ENCODE measurements at regions not wholly inside any gene's neighbourhood (a gene's known extent, or its start where the extent isn't known, plus 50 kb on each side); places are given as distances from the start of the nearest gene placed in this dataset.

- DNase-seq (ENCODE audit: low spot score) = no peak
These were observed 481.0 kb downstream of the TNS1 start for GRCh38 chr2:217521820-217522219.

GRCh38 chr2:217520356-217521010 is 482.3 kb downstream of the TNS1 start:
- no peak for DNase-seq (ENCODE audit: low spot score)

- no peak for DNase-seq (ENCODE audit: low spot score)
These were observed 485.4 kb downstream of the TNS1 start for GRCh38 chr2:217517402-217517801.

GRCh38 chr2:217515615-217516309 is 487.0 kb downstream of the TNS1 start:
- no peak for DNase-seq (ENCODE audit: low spot score)

- DNase-seq (ENCODE audit: low spot score) = no peak
These were observed 489.5 kb downstream of the TNS1 start for GRCh38 chr2:217513258-217513657.

GRCh38 chr2:217512728-217513127 is 490.1 kb downstream of the TNS1 start:
- DNase-seq (ENCODE audit: low spot score) = no peak

GRCh38 chr2:217512259-217512658 is 490.5 kb downstream of the TNS1 start:
- DNase-seq (ENCODE audit: low spot score) = no peak

- DNase-seq (ENCODE audit: low spot score) = no peak
These were observed 490.9 kb downstream of the TNS1 start for GRCh38 chr2:217511850-217512249.

GRCh38 chr2:217510771-217511291 is 492.0 kb downstream of the TNS1 start:
- DNase-seq (ENCODE audit: low spot score) = peak; percentile 58

- no peak for DNase-seq (ENCODE audit: low spot score)
These were observed 497.5 kb downstream of the TNS1 start for GRCh38 chr2:217505303-217505702.

- DNase-seq (ENCODE audit: low spot score) = no peak
These were observed 500.9 kb downstream of the TNS1 start for GRCh38 chr2:217501887-217502286.

- no peak for DNase-seq (ENCODE audit: low spot score)
These were observed 504.9 kb downstream of the TNS1 start for GRCh38 chr2:217497843-217498377.

- DNase-seq (ENCODE audit: low spot score) = no peak
These were observed 508.2 kb downstream of the TNS1 start for GRCh38 chr2:217494557-217494956.

GRCh38 chr2:217491271-217491670 is 511.5 kb downstream of the TNS1 start:
- DNase-seq (ENCODE audit: low spot score) = no peak

GRCh38 chr2:217489145-217489960 is 513.4 kb downstream of the TNS1 start:
- no peak for DNase-seq (ENCODE audit: low spot score)

GRCh38 chr2:217484046-217484445 is 518.7 kb downstream of the TNS1 start:
- no peak for DNase-seq (ENCODE audit: low spot score)

- no peak for DNase-seq (ENCODE audit: low spot score)
These were observed 520.6 kb downstream of the TNS1 start for GRCh38 chr2:217482056-217482710.

GRCh38 chr2:217481577-217481976 is 521.2 kb downstream of the TNS1 start:
- no peak for DNase-seq (ENCODE audit: low spot score)

GRCh38 chr2:217479566-217479965 is 523.2 kb downstream of the TNS1 start:
- no peak for DNase-seq (ENCODE audit: low spot score)

GRCh38 chr2:217478831-217479455 is 523.9 kb downstream of the TNS1 start:
- DNase-seq (ENCODE audit: low spot score) = no peak

- DNase-seq (ENCODE audit: low spot score) = no peak
These were observed 525.2 kb downstream of the TNS1 start for GRCh38 chr2:217477583-217477982.

All from activated CD4-positive, alpha-beta T cell treated with anti-CD3 and anti-CD28 coated beads, Interleukin-2, Interleukin-4, amounts not matched to agents 100 ng/mL and 50 ng/mL, durations not matched to agents 16 hours and 8 hours (primary cell).